ENCODE measurements at regions not wholly inside any gene's neighbourhood (a gene's known extent, or its start where the extent isn't known, plus 50 kb on each side); places are given as distances from the start of the nearest gene placed in this dataset.
"Not testable (repeated sequence)": the region's sequence is repeated elsewhere in the genome, so short reads cannot be mapped to it uniquely, and the experiment has no call there.

DNA sequence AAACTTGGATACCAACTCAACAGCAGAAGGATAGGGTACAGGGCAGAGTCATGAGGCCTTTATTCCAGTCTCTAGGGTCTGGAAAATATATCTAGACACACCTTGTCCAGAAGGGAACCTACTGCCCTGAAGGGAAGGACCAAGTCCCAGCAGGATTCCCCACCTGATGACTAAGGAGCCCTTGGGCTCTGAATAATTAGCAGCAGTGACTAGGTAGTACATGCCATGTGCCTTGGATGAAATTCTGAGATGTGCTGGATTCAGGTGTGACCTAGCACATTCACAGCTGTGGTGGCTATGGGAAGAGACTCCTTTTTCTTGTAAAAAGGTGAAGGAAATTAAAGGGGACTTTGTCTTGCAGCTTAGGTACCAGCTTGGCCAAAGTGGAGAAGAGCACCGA lies 364.3 kb upstream of the PTCHD4 start:
- DNase-seq: no peak

DNA sequence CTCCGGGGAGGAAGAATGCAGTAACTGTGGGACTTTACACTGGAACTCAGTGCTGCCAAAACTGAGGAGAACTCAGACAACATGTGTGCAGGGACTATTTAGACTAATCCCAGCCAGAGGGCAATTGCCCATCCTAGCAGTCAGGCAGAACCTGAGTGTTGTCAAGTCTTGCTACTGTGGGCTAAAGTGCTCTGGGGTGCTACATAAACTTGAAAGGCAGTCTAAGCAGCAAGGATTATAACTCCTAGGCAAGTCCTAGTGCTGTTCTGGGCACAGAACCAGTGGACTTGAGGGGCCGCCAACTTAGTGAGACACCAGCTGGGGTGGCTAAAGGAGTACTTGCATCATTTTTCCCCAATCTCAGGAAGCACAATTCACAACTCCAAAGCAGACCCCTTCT lies 363.8 kb upstream of the PTCHD4 start:
- no peak for DNase-seq

DNA sequence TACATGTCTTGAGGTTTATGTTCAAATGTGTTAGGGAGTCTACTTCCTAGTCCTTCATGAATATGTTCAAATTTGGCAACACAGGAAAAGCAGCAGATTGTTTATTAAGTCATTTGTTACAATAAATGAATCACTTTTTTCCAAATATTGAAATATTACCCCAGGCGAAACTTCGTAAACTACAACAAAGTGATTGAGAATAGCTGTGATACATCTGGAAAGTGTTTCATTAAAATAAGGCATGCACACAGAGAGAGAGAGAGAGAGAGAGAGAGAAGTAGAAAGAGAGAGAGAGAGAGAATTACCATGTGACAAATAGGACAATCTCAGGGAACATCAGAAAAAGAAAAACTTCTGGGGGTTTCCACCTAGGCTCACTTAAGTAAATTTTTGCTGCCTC lies 363.1 kb upstream of the PTCHD4 start:
- no peak for DNase-seq

DNA sequence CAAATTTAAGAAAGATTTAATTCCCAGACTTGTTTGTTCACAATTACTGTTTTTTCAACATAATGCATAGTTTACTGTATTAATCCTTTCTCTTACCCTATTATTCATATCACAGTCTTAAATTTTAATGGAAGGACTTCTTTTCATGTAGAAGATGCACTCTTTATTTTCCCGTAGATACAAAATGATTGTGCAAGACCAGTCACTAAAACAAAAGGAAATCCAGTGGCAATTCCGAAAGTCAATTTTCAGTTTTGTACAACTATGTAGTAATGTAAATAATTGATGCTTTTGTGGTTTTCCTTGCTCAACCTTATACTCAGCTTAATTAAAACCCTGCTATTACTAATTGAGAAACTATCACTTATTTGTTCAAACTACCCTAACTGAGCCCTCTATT lies 361.5 kb upstream of the PTCHD4 start:
- DNase-seq: no peak

DNA sequence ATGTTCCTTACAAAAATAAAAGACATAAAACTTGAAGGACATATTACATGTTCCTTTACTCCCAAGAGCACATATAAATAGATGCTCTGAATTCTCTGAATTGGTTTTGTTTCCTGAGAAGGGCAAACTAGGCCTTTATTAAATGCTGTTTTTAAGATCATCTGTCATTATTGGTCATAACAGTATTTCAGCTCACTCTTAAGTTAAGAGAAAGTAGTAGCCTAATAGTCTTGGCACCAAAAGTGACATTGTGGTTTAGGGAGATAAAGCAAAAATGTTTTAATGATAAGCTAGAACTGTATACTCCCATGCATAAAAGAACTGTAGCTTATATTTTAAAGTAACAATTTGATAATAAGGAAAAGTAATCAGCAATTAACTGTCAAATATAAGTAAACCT lies 361.1 kb upstream of the PTCHD4 start:
- no peak for DNase-seq

DNA sequence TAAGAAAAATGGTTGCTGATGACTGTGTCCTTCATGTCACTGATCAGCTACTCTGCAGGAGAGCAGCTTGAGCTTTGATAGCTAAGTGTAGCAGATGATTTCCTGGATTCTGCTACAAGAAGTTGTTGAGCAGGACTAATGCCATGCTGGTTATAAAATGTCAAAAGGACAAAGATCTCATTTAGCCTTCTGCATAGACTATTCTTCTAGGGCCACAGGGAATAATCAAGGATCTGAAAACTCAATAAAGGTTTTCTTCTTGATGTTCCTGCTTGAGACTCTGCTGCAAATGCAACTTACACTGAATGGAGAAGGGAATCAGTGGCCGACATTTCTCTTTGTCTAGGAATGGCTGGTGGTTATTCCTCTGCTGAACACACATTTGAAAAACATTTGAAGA lies 360.3 kb upstream of the PTCHD4 start:
- DNase-seq: no peak

DNA sequence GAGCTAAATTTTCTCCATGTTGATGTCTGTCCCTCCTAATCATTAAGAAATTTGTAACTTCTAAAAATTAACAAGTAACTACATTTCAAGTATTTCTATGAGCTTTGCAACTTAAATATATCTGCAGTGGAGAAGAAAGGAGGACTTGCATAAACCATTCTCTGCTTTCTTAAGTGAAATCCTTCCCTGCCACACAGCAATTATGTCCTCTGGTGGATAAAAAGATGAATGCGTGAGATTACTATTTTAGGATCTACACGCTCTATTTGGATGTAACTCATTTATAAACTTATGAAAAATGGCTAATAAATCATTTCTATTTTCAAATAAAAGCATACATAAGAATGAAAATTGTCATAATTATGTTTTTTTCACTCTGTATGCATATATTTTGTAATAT lies 338.0 kb upstream of the PTCHD4 start:
- no peak for DNase-seq

DNA sequence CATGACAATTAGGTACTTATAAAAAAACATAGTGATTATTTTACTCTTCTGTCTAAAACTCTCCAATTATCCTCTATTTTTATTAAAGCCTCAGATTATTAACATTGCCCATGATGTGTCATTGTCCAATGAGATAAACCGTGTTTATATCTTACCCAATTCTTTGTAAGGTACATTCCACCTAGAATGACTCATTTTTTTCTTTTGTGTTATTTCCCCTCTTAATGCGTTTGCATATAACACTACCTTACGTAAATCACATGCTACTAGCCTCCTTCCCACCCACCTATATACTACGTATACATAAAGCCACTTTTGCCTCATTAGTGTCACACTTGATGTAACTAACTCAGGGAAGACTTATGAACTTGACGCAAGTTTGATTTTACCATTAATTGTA lies 336.3 kb upstream of the PTCHD4 start:
- no peak for DNase-seq

DNA sequence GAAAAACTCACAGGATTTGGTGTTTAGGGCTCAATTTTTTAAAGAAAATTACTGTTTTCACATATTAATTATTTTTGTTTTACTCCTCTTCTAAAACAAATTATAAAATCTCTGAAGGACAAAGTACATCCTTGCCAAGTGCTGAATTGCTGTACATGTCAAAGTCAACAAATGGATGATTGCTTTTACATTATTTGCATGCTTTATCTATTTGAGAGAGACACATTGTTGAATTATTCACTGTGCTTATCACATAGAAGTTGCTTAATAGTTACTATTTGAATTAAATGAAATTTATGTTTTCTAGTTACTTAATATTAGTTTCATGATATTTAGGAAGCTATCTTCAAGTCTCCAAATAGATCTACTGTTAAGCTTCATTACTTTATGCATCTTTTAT lies 318.6 kb upstream of the PTCHD4 start:
- DNase-seq: no peak

DNA sequence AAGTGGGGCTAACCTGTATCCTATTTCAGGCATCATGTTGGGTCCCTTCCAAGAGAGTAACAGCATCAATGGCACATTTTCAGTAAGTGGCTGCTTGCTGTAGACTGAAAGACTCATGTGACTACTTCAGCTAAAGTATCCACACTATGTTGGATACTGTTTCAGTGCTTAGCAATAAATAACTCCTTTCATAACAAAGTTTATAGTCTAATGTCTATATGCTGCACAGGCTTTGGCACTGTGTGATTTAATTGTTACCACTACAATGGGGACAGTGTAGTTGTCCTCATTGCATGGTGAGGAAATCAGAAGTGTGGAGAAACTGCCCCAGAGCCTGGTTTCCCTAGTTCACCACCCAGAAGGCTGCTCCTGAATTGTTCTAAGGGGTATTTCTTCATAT lies 318.0 kb upstream of the PTCHD4 start:
- DNase-seq: no peak

DNA sequence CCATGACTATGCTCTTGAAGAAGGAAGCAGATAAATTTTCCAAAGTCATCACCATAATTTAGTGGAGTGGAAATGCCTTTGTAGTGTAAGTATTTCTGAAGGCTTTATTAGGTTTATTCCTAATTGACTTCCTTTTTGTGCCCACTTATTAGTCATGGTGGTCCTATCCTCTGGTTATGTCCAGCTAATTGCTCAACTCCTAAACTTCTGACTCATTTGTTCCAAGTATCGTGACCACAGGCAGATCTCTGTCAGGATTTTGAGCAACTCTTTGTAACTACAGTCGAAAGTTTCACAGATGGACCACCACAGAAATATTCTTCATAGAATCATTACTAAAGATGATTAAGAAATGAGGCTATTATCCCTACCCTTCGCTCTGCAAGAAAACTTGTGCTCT lies 315.6 kb upstream of the PTCHD4 start:
- no peak for DNase-seq

DNA sequence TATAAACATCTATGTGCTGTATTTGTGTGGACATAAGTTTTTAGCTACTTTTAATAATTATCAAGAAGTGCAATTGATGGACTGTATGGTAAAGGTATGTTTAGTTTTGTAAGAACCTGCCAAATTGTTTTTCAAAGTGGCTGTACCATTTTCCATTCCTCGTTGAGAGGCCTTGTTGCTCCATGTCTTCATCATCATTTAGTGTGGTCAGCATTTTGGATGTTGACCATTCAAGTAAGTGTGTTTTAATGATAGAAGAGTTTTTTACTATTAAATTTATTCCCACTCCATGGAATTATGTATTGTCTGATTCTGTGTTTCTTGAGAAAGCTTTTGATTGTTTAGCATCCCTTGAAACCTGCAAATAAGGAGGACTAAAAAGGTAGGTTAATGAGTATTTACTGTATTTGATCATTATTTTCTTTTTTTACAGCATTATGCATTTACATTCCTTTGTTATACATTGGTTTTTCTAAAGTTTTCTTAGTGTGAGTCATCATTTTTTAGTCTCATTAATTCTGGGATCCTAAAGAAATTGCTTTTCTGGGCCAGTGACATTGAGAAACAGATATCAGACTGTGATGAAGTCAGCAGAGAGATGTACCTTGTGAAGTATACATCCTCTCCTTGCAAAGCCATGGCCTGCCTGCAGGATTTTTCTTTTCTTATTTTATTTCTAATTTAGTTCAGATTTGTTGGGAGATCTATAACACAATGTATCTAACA lies 312.8 kb upstream of the PTCHD4 start:
- DNase-seq: no peak

DNA sequence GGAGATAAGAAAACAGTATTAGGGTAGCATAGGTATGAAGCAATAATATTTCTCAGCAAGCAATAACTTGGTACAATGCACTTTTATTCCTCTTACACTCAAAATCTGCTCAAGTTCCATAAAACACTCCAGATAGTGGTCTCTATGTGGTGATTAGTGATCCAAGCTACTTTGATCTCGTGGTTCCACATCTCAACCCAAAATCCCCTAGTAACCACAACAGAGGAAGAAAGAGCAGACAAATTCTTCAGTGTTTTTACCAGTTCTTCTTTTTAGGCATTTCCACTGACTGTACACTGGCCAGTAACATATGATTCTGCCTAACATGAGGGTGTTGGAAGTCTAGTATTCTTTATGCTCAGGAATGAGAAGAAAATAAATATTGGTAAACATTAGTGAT lies 309.0 kb upstream of the PTCHD4 start:
- no peak for DNase-seq

DNA sequence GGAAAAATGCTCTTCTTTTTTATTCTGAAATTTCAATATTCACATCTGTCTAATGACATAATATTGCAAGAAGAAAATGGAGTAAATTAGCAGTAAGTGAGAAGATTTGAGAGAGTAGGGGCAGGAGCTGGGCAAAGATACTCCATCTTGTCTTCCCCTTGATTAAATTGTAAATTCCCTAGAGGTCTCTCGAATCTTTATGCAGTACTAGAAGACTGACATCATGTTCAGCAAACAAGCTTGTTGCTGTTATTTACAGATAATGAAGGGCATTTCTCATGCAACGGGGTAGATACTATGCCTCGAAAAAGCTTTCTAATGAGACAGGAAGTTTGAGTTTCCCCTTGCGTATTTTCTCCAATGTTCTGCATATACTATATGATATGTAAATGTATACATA lies 306.9 kb upstream of the PTCHD4 start:
- no peak for DNase-seq

DNA sequence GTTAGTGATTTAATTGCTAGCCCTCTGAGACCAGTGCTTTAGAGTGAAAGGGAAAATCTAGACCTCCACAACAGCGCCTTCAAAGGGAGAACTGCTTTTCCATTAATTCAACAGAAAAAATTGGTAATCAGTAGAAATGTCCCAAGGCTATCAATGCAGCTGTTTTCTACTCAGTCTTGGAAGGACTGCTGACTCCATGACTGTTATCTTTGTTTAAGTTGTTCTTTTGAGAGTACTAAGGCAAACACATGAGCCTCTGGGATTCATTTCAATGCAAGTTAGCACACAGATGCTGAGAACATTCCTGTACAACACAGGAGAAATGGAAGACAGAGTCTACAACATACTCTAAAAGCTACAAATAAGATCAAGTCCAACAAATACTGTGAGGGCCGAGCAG lies 301.7 kb upstream of the PTCHD4 start:
- no peak for DNase-seq

DNA sequence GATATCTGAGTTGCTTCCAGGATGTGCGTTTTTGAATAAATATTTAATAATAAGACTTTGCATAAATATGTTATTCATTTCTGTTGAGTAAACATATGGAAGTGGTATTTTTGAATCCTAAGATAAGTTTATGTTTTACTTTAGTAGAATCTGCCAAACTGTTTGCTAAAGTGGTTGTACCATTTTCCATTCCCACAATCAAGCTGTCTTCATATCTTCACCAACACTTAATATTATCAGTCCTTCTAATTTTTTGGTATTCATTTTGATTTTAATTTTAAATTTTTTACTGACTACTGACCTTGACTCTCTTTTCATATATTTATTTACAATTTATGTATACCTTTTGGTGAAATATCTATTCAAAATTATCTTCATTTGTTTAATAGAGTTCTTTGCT lies 293.9 kb upstream of the PTCHD4 start:
- no peak for DNase-seq

DNA sequence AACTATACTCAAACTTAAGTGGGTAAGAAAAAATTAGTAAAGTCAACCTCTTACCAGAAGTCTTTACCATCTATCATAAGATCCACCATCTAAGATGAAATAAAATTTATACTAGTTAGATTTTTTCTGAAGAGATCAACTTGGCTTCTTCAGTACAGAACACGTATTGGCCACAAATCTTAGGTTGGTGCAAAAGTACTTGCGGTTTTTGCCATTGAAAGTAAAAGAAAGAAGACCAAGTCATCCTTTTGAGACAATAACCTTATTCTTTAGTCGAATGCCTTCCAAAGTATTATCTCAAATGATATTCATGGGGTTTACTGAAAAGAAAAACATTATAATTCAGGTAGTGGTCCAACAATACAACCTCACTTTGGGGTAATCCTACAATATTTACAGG lies 292.6 kb upstream of the PTCHD4 start:
- no peak for DNase-seq

DNA sequence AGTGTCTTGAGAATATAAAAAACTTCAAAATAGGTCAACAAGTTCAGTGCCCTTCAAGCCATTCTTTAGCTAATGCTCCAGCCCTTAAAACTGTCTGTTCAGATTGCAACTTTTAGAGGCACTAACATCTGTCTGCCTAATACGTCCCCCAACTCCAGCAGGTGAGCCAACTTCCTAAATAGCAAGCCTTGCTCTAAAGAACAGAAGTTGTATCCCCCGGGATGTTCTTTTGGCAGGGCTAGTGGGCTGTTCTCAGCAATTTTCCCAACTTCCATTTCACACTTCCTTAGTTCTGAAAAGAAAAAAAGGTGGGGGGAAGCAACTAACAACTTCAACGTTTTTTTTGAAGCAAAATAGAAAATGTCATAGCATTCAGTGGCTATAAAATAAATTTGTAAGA lies 290.0 kb upstream of the PTCHD4 start:
- peak; percentile 77 for DNase-seq

DNA sequence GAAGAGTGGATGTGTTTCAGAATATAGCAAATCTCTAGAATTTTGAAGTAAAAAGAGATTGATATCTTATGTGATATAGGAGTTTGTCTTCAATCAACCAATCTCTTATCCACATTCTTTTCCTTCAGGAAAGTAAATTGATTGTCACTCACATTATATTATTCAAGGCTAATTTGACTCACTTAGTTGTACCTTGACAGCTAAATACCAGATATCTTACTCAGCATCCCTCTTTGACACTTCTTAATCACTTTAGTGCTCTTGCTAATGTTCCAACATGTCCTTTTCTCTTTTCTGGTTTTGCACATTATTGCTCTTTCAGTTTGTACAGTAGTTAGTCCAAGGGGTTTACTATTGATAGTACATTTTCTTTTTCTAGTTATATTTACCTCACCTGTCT lies 286.9 kb upstream of the PTCHD4 start:
- DNase-seq: no peak

DNA sequence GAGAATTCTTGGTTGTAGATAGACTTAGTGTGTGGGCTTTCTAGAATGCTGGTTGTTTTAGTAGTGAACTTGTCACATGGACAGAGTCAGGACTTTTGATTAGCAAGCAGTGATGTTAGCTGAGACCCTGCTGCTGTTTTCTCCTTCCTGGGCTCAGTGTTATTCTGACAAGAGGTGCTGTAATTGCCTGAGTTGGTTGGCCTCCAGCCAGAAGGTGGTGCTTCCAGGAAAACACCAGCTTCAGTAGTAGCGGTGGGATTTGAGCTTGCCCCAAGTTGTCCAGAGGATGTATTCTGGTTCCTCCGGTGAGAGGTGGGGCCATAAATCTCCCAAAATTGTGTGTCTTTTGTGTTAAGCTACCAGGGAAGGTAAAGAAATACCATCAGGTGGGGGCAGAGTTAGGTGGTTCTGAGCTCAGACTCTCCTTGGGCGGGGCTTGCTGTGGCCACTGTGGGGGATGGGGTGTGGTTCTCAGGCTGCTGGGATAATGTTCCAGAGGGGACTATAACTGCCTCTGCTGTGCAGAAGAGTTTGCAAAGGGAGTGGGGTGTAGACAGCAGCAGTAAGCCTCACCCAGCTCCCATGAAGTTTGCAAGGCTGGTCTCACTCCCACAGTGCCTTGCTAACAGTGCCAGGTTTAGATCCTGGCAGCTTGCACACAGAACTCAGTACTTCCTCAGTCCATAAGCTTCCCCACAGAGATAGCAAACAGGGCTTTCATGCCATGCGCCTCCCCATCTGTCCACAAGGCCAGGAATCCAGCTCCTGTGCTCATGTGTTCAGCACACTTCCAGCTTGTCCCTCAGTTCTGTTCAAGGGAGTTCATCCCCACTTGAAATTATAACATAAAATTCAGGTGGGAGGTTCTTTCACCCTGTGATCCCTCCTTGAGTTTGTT lies 278.4 kb upstream of the PTCHD4 start:
- no peak for DNase-seq

DNA sequence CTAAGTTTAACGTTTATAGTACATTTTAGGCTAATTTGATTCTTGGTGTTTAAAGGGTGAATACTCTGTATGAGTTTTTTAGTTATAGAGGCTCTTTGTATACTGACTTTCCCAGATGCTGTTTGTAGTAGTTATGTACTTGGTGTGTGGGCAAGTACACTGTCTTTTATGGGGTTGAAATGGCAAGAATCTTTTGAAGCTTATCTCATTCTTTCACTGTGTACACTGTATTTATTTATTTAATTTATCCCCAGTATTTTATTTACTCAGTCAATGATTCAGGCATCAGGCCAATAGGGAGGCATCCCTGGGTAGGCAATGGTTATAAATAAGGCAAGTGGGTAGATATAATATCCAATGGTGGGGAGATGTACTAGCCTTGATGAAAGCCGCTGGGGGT lies 277.0 kb upstream of the PTCHD4 start:
- no peak for DNase-seq

DNA sequence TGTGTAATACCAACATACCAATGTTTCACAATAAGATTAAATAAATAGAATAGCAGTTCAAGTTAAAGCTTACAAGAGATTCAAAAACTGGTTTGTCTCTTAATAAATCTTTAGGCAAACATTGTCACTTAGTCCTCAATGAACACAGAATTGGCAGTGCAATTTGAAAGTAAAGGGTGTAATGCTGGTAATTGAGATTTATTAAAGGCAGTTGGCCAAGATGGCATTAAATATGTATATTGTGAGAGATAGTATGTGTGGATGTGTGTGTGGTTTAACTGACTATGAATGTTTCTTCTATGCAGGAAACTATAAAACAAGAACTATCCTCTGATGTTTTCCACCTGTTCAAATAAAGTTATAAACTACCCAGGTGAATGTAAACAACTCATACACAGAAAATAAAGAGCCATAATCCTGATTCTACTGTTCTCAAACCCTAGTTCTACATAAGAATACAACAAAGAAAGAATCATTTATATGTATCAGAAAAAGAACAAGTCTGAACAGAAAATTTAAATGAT lies 267.9 kb upstream of the PTCHD4 start:
- no peak for DNase-seq

DNA sequence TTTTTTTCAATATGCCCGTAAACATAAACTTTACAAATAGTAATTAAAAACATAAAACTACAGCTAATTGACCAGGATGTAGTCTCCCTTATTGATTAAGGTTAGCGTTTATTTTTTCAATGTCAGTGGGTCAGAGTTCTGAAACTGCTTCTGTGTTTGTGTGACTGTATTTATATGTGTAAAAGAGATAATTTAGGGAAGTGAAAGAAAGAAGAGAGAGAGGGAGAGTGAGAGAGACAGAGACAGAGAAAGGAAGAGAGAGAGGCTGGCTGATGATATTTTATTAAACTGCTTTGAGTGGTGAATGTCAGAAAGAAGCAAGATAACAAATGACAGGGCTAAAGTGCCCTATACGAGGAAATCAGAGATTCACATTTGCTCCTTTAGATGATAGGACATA lies 266.1 kb upstream of the PTCHD4 start:
- DNase-seq: no peak

DNA sequence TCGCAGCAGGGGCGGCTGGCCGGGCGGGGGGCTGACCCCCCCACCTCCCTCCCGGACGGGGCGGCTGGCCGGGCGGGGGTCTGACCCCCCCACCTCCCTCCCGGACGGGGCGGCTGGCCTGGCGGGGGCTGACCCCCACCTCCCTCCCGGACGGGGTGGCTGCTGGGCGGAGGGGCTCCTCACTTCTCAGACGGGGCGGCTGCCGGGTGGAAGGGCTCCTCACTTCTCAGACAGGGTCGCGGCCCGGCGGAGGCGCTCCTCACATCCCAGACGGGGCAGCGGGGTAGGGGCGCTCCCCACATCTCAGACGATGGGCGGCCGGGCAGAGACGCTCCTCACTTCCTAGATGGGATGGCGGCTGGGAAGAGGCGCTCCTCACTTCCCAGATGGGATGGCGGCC lies 260.2 kb upstream of the PTCHD4 start:
- DNase-seq: not testable (repeated sequence)

Measured in left hindlimb (tissue), 1 donor.